GM12878 (cell line): ENCODE measurements at regions not wholly inside any gene's neighbourhood (a gene's known extent, or its start where the extent isn't known, plus 50 kb on each side); places are given as distances from the start of the nearest gene placed in this dataset.

Experiments
- E2F8 ChIP-seq: fragments of 450-650 bp; IDR thresholded peaks from 2 replicates; pipeline ENCODE4 v1.6.1; 2018; ENCODE audit warnings: mild to moderate bottlenecking, low read depth, moderate library complexity; ENCODE audit not compliant: partially characterized antibody
- EZH2 ChIP-seq: IDR thresholded peaks from 2 replicates; pipeline ENCODE4 v1.6.1; 2012; ENCODE audit warnings: low read depth, mild to moderate bottlenecking, control low read depth, inconsistent platforms, low read length, borderline replicate concordance; ENCODE audit not compliant: control insufficient read depth
- GATAD2B ChIP-seq: fragments of 450-650 bp; conservative IDR thresholded peaks from 2 replicates; pipeline ENCODE4 v1.6.1; 2017; ENCODE audit warnings: low read depth, mild to moderate bottlenecking, moderate library complexity
- HSF1 ChIP-seq: fragments of 150-350 bp; IDR thresholded peaks from 2 replicates; pipeline ENCODE4 v1.6.1; 2014; ENCODE audit warnings: mild to moderate bottlenecking, low read depth, low read length
- KDM1A ChIP-seq: fragments of 200-600 bp; sonication (generic); IDR thresholded peaks from 2 replicates; pipeline ENCODE4 v1.6.1; 2016; ENCODE audit warnings: borderline replicate concordance
- MEF2A ChIP-seq: IDR thresholded peaks from 2 replicates; pipeline ENCODE4 v1.6.1; 2011; ENCODE audit warnings: low read depth, mild to moderate bottlenecking, low read length, moderate library complexity; ENCODE audit not compliant: insufficient read depth
- NR2F1 ChIP-seq: fragments of 450-650 bp; conservative IDR thresholded peaks from 2 replicates; pipeline ENCODE4 v1.6.1; 2017; ENCODE audit warnings: mild to moderate bottlenecking
- PRDM15 ChIP-seq: fragments of 450-650 bp; formaldehyde crosslinking; IDR thresholded peaks from 2 replicates; pipeline ENCODE4 v1.4.0; 2020; ENCODE audit warnings: mild to moderate bottlenecking, moderate library complexity
- RELA ChIP-seq: fragments of 450-650 bp; IDR thresholded peaks from 2 replicates; pipeline ENCODE4 v1.8.0; 2014; ENCODE audit warnings: borderline replicate concordance; ENCODE audit not compliant: partially characterized antibody
- TCF12 ChIP-seq: IDR thresholded peaks from 2 replicates; pipeline ENCODE4 v1.6.1; 2011; ENCODE audit warnings: low read depth, mild to moderate bottlenecking, low read length
- ZBED1 ChIP-seq: IDR thresholded peaks from 2 replicates; pipeline ENCODE4 v1.6.1; 2016; ENCODE audit warnings: borderline replicate concordance
- TF ChIP-seq, protein P1 (sequence below): fragments of 450-650 bp; IDR thresholded peaks from 2 replicates; pipeline ENCODE4 v1.6.1; 2017; ENCODE audit warnings: low read depth, mild to moderate bottlenecking, moderate library complexity
- TF ChIP-seq, protein P2 (sequence below): IDR thresholded peaks from 2 replicates; pipeline ENCODE4 v1.6.1; 2012; ENCODE audit warnings: mild to moderate bottlenecking, low read depth, low read length

DNA sequence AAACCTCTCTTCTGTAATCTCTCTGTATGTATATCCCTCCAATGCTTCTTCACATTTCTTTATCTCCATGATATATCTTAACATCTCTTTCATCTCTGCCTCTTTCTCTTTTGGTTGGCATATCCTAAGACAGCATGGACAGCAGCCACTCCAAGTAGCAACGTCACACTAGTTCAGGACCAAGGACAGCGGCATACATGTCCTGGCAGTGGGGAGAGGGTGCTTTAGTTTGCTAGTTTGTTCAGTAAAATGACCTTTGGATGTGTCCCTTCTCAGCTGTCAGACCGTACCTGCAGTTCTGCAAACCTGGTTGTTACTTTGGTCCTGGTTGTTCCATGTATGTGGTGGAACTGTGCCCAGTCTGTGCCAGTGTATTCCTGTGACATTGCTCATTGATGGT is 225.6 kb upstream of the ROPN1 start (continued):
- TF ChIP-seq PRDM15 (CRISPR knock-in tag) (no peak), GATAD2B (no peak), ZBED1 (no peak), HSF1 (no peak), EZH2 (no peak), NR2F1 (no peak), KDM1A (no peak), TCF12 (no peak), E2F8 (no peak), MEF2A (no peak), RELA (no peak)
- TF ChIP-seq, protein P1, sequence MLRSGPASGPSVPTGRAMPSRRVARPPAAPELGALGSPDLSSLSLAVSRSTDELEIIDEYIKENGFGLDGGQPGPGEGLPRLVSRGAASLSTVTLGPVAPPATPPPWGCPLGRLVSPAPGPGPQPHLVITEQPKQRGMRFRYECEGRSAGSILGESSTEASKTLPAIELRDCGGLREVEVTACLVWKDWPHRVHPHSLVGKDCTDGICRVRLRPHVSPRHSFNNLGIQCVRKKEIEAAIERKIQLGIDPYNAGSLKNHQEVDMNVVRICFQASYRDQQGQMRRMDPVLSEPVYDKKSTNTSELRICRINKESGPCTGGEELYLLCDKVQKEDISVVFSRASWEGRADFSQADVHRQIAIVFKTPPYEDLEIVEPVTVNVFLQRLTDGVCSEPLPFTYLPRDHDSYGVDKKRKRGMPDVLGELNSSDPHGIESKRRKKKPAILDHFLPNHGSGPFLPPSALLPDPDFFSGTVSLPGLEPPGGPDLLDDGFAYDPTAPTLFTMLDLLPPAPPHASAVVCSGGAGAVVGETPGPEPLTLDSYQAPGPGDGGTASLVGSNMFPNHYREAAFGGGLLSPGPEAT = no peak
- TF ChIP-seq, protein P2, sequence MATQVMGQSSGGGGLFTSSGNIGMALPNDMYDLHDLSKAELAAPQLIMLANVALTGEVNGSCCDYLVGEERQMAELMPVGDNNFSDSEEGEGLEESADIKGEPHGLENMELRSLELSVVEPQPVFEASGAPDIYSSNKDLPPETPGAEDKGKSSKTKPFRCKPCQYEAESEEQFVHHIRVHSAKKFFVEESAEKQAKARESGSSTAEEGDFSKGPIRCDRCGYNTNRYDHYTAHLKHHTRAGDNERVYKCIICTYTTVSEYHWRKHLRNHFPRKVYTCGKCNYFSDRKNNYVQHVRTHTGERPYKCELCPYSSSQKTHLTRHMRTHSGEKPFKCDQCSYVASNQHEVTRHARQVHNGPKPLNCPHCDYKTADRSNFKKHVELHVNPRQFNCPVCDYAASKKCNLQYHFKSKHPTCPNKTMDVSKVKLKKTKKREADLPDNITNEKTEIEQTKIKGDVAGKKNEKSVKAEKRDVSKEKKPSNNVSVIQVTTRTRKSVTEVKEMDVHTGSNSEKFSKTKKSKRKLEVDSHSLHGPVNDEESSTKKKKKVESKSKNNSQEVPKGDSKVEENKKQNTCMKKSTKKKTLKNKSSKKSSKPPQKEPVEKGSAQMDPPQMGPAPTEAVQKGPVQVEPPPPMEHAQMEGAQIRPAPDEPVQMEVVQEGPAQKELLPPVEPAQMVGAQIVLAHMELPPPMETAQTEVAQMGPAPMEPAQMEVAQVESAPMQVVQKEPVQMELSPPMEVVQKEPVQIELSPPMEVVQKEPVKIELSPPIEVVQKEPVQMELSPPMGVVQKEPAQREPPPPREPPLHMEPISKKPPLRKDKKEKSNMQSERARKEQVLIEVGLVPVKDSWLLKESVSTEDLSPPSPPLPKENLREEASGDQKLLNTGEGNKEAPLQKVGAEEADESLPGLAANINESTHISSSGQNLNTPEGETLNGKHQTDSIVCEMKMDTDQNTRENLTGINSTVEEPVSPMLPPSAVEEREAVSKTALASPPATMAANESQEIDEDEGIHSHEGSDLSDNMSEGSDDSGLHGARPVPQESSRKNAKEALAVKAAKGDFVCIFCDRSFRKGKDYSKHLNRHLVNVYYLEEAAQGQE = peak; percentile 98
